K562 (cell line): ENCODE measurements at regions not wholly inside any gene's neighbourhood (a gene's known extent, or its start where the extent isn't known, plus 50 kb on each side); places are given as distances from the start of the nearest gene placed in this dataset.

Experiments
- BMI1 ChIP-seq: fragments of 150-350 bp; IDR thresholded peaks from 2 replicates; pipeline ENCODE4 v1.6.1; 2014; ENCODE audit warnings: low read length
- FOXA3 ChIP-seq, 2 experiments: fragments of 450-650 bp in 1 of 2; sonication (generic) in 1 of 2; formaldehyde crosslinking; IDR thresholded peaks in 1 of 2; conservative IDR thresholded peaks in 1 of 2; 2 replicates each; pipeline versions ENCODE4 v1.4.0 to v1.8.0; 2020 to 2022; ENCODE audit warnings: mild to moderate bottlenecking in 2 of 2, missing genetic modification reagents in 1 of 2
- PCBP1 ChIP-seq: fragments of 200-400 bp; formaldehyde crosslinking; IDR thresholded peaks from 2 replicates; pipeline ENCODE4 v1.6.1; 2018; ENCODE audit warnings: mild to moderate bottlenecking, low read depth, low read length; ENCODE audit not compliant: poor library complexity, severe bottlenecking
- TF ChIP-seq, protein P1 (sequence below): fragments of 450-650 bp; formaldehyde crosslinking; IDR thresholded peaks from 2 replicates; pipeline ENCODE4 v1.4.0; 2020; ENCODE audit warnings: mild to moderate bottlenecking
- TF ChIP-seq, protein P2 (sequence below): IDR thresholded peaks from 2 replicates; pipeline ENCODE4 v1.6.1; 2012; ENCODE audit warnings: low read depth, low read length, improper control_type of control experiment, borderline replicate concordance
- TF ChIP-seq, protein P3 (sequence below): sonication (generic); formaldehyde crosslinking; IDR thresholded peaks from 2 replicates; pipeline ENCODE4 v1.8.0; 2022; ENCODE audit warnings: mild to moderate bottlenecking, missing genetic modification reagents

DNA sequence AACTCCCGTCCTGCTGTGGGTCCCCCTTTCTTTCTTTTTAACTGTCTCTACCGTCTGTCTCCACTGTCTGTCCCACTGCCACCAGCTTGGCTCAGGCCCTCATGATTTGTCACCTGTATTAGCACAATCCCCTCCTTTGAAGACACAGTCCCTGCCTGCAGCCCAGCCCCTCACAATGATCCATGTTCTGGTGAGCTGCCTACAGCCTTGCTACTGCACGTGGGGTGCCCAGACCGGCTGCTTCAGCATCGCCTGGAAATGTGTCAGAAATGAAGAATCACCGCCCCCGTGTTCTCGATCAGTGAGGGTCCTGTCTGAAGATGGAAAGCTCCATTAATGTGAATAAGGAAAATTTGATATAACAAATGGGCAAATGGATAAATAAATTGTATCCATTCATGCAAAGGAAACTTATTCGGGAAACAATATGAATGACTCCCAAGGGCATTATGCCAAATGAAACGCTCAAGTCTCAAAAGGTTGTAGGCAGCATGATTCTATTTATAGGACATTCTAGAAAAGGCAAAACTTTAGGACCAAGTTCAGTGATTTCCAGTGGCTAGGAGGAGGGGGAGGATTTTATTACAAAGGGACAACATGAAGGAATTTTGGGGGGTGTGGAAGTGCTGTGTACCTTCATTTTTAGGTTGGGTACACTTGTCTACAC, 59.4 kb upstream of the CD83 start (continued):
- TF ChIP-seq, protein P1, sequence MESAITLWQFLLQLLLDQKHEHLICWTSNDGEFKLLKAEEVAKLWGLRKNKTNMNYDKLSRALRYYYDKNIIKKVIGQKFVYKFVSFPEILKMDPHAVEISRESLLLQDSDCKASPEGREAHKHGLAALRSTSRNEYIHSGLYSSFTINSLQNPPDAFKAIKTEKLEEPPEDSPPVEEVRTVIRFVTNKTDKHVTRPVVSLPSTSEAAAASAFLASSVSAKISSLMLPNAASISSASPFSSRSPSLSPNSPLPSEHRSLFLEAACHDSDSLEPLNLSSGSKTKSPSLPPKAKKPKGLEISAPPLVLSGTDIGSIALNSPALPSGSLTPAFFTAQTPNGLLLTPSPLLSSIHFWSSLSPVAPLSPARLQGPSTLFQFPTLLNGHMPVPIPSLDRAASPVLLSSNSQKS, result no peak
- TF ChIP-seq FOXA3 (CRISPR knock-in tag; conservative IDR thresholded peaks at IDR 0.05 in 1 of 2, IDR thresholded peaks at IDR 0.05 in 1 of 2), result no peak
- TF ChIP-seq, protein P2, sequence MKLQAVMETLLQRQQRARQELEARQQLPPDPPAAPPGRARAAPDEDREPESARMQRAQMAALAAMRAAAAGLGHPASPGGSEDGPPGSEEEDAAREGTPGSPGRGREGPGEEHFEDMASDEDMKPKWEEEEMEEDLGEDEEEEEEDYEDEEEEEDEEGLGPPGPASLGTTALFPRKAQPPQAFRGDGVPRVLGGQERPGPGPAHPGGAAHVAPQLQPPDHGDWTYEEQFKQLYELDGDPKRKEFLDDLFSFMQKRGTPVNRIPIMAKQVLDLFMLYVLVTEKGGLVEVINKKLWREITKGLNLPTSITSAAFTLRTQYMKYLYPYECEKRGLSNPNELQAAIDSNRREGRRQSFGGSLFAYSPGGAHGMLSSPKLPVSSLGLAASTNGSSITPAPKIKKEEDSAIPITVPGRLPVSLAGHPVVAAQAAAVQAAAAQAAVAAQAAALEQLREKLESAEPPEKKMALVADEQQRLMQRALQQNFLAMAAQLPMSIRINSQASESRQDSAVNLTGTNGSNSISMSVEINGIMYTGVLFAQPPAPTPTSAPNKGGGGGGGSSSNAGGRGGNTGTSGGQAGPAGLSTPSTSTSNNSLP, result no peak
- TF ChIP-seq, protein P3, sequence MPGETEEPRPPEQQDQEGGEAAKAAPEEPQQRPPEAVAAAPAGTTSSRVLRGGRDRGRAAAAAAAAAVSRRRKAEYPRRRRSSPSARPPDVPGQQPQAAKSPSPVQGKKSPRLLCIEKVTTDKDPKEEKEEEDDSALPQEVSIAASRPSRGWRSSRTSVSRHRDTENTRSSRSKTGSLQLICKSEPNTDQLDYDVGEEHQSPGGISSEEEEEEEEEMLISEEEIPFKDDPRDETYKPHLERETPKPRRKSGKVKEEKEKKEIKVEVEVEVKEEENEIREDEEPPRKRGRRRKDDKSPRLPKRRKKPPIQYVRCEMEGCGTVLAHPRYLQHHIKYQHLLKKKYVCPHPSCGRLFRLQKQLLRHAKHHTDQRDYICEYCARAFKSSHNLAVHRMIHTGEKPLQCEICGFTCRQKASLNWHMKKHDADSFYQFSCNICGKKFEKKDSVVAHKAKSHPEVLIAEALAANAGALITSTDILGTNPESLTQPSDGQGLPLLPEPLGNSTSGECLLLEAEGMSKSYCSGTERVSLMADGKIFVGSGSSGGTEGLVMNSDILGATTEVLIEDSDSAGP (CRISPR knock-in tag), result no peak
- no peak for TF ChIP-seq PCBP1
- TF ChIP-seq BMI1, result no peak
